Hypothalamus (tissue), 51 donors: ENCODE measurements at regions not wholly inside any gene's neighbourhood (a gene's known extent, or its start where the extent isn't known, plus 50 kb on each side); places are given as distances from the start of the nearest gene placed in this dataset.
A peak's percentile ranks its signal among the peaks of the same experiment; 100 is the strongest.
"Not testable (repeated sequence)": the region's sequence is repeated elsewhere in the genome, so short reads cannot be mapped to it uniquely, and the experiment has no call there.

ENCODE experiments used
- DNase-seq, 51 donors: peaks; one replicate each; lab custom pipeline; 2025; lab: John Stamatoyannopoulos, UW

GRCh38 chrX:140087875-140088274 lies 122.6 kb upstream of the CXorf66 start:
- DNase-seq, result no peak

GRCh38 chrX:140086691-140087090 lies 121.4 kb upstream of the CXorf66 start:
- no peak for DNase-seq

GRCh38 chrX:140074851-140075250 lies 109.5 kb upstream of the CXorf66 start:
- not testable (repeated sequence) for DNase-seq

- DNase-seq, result no peak
These were observed 105.7 kb upstream of the CXorf66 start for GRCh38 chrX:140071037-140071436.

GRCh38 chrX:140065961-140066662 lies 100.8 kb upstream of the CXorf66 start:
- DNase-seq, result no peak

- no peak for DNase-seq
These were observed 99.7 kb upstream of the CXorf66 start for GRCh38 chrX:140064993-140065392.

- peak in 50 of 51 donors; percentile 0 to 73 (median 32) for DNase-seq
These were observed 91.7 kb upstream of the CXorf66 start for GRCh38 chrX:140057001-140057411.

GRCh38 chrX:140053846-140054245 lies 88.5 kb upstream of the CXorf66 start:
- DNase-seq, result no peak

- DNase-seq, result no peak
These were observed 85.6 kb upstream of the CXorf66 start for GRCh38 chrX:140050906-140051305.

- DNase-seq, result no peak
These were observed 75.1 kb upstream of the CXorf66 start for GRCh38 chrX:140040386-140040785.

GRCh38 chrX:140038842-140039241 lies 73.5 kb upstream of the CXorf66 start:
- no peak for DNase-seq

GRCh38 chrX:140034916-140035315 lies 69.6 kb upstream of the CXorf66 start:
- no peak for DNase-seq

GRCh38 chrX:140022482-140022881 lies 57.2 kb upstream of the CXorf66 start:
- no peak for DNase-seq

- DNase-seq, result not testable (repeated sequence)
These were observed 53.8 kb upstream of the CXorf66 start for GRCh38 chrX:140019134-140019533.
